Activated T-cell treated with anti-CD3 and anti-CD28 coated beads, Interleukin-2, amount 50 U/mL, for 72 hours (primary cell): ENCODE measurements at regions not wholly inside any gene's neighbourhood (a gene's known extent, or its start where the extent isn't known, plus 50 kb on each side); places are given as distances from the start of the nearest gene placed in this dataset.

Experiments
- ATAC-seq, 2 donors: fragments of 150-1000 bp; cut with Tn5 transposase; replicated peaks in 1 of 2; 2 replicates each; pipeline ENCODE4 v1.10.0; 2021; ENCODE audit warnings: moderate library complexity in 2 of 2, mild to moderate bottlenecking in 1 of 2
- DNase-seq, 2 donors: peaks; one replicate each; pipeline ENCODE4 v3.0.0; 2021 to 2022; ENCODE audit warnings: mixed read lengths in 1 of 2
- H3K27ac Mint-ChIP-seq: one replicate; pipeline ENCODE4 v1.8.0; 2022; ENCODE audit warnings: mild to moderate bottlenecking, moderate library complexity, mixed read lengths
- H3K27me3 Mint-ChIP-seq: one replicate; pipeline ENCODE4 v1.8.0; 2022; ENCODE audit warnings: low read depth, mixed read lengths
- H3K36me3 Mint-ChIP-seq, 2 donors: one replicate each; pipeline ENCODE4 v1.8.0; 2022; ENCODE audit warnings: mixed read lengths in 2 of 2, mild to moderate bottlenecking in 1 of 2; ENCODE audit not compliant: insufficient read depth in 2 of 2
- H3K4me1 Mint-ChIP-seq: one replicate; pipeline ENCODE4 v1.8.0; 2022; ENCODE audit warnings: low read depth, mixed read lengths
- H3K4me3 Mint-ChIP-seq, 2 donors: one replicate each; pipeline ENCODE4 v1.8.0; 2022; ENCODE audit warnings: mild to moderate bottlenecking in 2 of 2, mixed read lengths in 2 of 2, moderate library complexity in 2 of 2
- H3K9me3 Mint-ChIP-seq, 2 donors: one replicate each; pipeline ENCODE4 v1.8.0; 2022; ENCODE audit warnings: mixed read lengths in 2 of 2

DNA sequence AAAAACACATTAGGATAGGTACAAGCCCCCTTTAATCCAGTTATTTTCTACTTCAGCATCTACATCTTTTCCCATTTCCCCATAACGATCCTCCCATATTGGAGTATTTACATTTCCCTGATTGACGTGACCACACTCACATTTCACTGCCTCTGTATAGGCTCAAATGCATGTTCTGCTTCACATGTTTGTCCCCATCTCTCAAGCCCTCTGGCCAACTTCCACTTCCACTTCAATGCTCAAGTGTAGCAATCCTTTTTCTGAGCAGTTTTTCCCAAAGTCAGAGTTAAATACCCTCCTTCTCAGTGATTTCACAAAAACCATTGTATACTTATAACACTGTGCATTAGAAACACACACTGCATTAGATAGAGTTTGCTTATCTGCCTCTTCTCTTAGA is 61.8 kb upstream of the TTLL7 start:
- Mint-ChIP-seq H3K36me3 (no peaks in the 10 kb centered on the region), H3K4me1 (no peaks in the 10 kb centered on the region), H3K27ac (no peak overlapping the region), H3K9me3 (no peaks in the 10 kb centered on the region), H3K27me3 (peaks cover 12% of the 10 kb centered on the region), H3K4me3 (no peak overlapping the region)
- no peak for ATAC-seq
- no peak for DNase-seq

DNA sequence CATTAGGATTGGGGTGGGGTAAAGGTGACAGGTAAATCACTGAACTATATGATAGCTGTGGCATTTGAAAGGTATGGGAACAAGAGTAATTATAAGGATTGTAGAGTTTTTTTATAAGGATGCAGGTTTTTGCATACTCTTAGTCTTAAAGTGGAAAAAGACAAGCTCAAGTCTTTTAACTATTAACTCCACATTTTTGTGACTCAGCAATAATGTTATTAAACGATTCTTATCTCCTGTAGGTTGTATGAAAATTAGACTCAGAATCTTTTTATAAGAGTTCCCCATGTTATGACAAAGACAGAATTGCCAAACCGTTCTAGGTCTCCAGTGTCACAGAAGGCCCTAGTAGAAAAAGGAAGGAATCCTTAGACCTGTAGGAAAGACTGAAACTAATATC is 49.9 kb upstream of the TTLL7 start:
- H3K4me3 Mint-ChIP-seq, result no peak overlapping the region
- H3K4me1 Mint-ChIP-seq, result no peaks in the 10 kb centered on the region
- H3K9me3 Mint-ChIP-seq, result no peaks in the 10 kb centered on the region
- ATAC-seq (no peak), DNase-seq (no peak)
- H3K27ac Mint-ChIP-seq, result no peak overlapping the region
- no peaks in the 10 kb centered on the region for H3K27me3 Mint-ChIP-seq
- no peaks in the 10 kb centered on the region for H3K36me3 Mint-ChIP-seq
